ENCODE measurements at regions not wholly inside any gene's neighbourhood (a gene's known extent, or its start where the extent isn't known, plus 50 kb on each side); places are given as distances from the start of the nearest gene placed in this dataset.

- H3K27ac ChIP-seq, result no peak overlapping the region
- TF ChIP-seq CTCF (IDR thresholded peaks at IDR 0.05), result no peak
These were observed 171.1 kb upstream of the STT3B start for GRCh38 chr3:31361371-31362273.

GRCh38 chr3:31364188-31364587 is 168.5 kb upstream of the STT3B start:
- TF ChIP-seq ZFX (IDR thresholded peaks at IDR 0.05; ENCODE audit: borderline replicate concordance), result no peak
- no peak for TF ChIP-seq CTCF (IDR thresholded peaks at IDR 0.05)
- no peak overlapping the region for H3K27ac ChIP-seq

GRCh38 chr3:31364711-31365110 is 168.0 kb upstream of the STT3B start:
- H3K27ac ChIP-seq, result no peak overlapping the region
- no peak for TF ChIP-seq ZFX (IDR thresholded peaks at IDR 0.05; ENCODE audit: borderline replicate concordance)
- TF ChIP-seq CTCF (IDR thresholded peaks at IDR 0.05), result no peak

- no peak overlapping the region for H3K27ac ChIP-seq
- TF ChIP-seq ZFX (IDR thresholded peaks at IDR 0.05; ENCODE audit: borderline replicate concordance) (no peak), CTCF (IDR thresholded peaks at IDR 0.05) (no peak)
These were observed 165.2 kb upstream of the STT3B start for GRCh38 chr3:31367518-31367917.

GRCh38 chr3:31369637-31370379 is 162.9 kb upstream of the STT3B start:
- TF ChIP-seq CTCF (IDR thresholded peaks at IDR 0.05), result no peak
- no peak for TF ChIP-seq ZFX (IDR thresholded peaks at IDR 0.05; ENCODE audit: borderline replicate concordance)

GRCh38 chr3:31370380-31370666 is 162.4 kb upstream of the STT3B start:
- TF ChIP-seq CTCF (IDR thresholded peaks at IDR 0.05) (no peak), ZFX (IDR thresholded peaks at IDR 0.05; ENCODE audit: borderline replicate concordance) (no peak)
- H3K27ac ChIP-seq, result no peak overlapping the region

More at GRCh38 chr3:31369637-31370379, 162.9 kb upstream of the STT3B start:
- H3K27ac ChIP-seq, result no peak overlapping the region

DNA sequence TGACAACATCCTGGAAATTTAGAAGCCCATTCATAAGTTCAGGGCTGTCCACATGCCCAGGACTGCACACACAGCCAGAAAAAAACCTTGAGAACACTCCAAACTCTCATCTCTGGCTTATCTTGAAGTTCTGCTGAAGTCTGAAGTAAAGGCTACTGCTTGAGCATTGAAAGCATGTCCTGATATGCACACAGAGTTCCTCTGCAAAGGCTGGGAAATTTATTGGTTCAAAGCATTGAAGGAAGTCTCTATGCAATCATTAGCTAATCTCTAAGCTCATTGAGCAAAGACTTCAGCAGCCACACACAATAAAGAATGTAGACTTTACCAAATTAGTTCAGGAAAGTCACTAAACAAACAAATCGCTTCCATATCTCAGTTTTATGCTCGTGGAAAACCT is 162.0 kb upstream of the STT3B start:
- no peak overlapping the region for H3K27ac ChIP-seq
- TF ChIP-seq ZFX (IDR thresholded peaks at IDR 0.05; ENCODE audit: borderline replicate concordance), result no peak
- TF ChIP-seq CTCF (IDR thresholded peaks at IDR 0.05), result no peak
